ENCODE measurements at regions not wholly inside any gene's neighbourhood (a gene's known extent, or its start where the extent isn't known, plus 50 kb on each side); places are given as distances from the start of the nearest gene placed in this dataset.

DNA sequence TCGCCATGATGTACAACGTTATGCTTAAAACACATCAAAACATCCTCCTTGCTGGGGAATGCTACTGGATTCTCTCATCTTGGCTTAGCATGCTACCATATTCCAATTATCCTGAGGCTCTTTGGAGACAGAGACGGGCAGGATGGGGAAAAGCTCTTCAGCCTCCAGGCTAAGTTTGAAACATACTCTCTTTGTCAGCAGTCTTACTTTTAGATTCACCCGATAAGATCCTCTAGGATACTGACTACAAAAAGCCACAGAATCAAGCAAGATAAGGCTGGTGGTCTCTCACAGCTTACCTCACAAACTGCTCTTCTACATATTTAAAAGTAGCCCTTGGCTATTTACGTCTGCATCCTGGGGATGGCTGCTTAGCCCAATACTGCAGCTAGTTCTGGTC, 72.8 kb upstream of the LRCH1 start:
- POLR2A ChIA-PET (ENCODE audit: unreplicated experiment): no interaction called here
- Histone ChIP-seq H3K14ac (replicated peaks; ENCODE audit: low read depth, low read length) (no peak overlapping the region), H2BK5ac (ENCODE audit: low read depth, low read length, poor library complexity, severe bottlenecking) (no peak overlapping the region), H4K8ac (ENCODE audit: low read depth in 2 of 2, low read length in 2 of 2) (no peak overlapping the region), H3K18ac (ENCODE audit: low read depth, low read length) (no peak overlapping the region), H3K9ac (ENCODE audit: low read depth, low read length) (no peak overlapping the region), H2BK20ac (ENCODE audit: low read depth, low read length) (no peak overlapping the region), H3K56ac (ENCODE audit: extremely low read depth, insufficient read depth, low read length) (no peak overlapping the region), H4K5ac (ENCODE audit: low read depth, low read length) (no peak overlapping the region), H3K4me1 (ENCODE audit: control insufficient read depth, insufficient read depth, low read length) (no peaks in the 10 kb centered on the region), H2AFZ (replicated peaks; ENCODE audit: low read length, poor library complexity) (no peak overlapping the region), H3K27ac (ENCODE audit: insufficient read depth, low read length) (no peak overlapping the region), H2AK5ac (ENCODE audit: low read depth, low read length) (no peak overlapping the region), H3K4me3 (ENCODE audit: insufficient read depth, low read depth, low read length) (no peak overlapping the region), H3K27me3 (ENCODE audit: control insufficient read depth, insufficient read depth, low read length) (no peaks in the 10 kb centered on the region; the same call in 1 of the 2 replicates), H3K36me3 (ENCODE audit: control insufficient read depth, insufficient read depth, low read length) (no peaks in the 10 kb centered on the region), H2AK9ac (replicated peaks; ENCODE audit: low read depth, low read length, poor library complexity) (no peak overlapping the region), H3K9me3 (ENCODE audit: control insufficient read depth, insufficient read depth, low read length) (peaks cover 14% of the 10 kb centered on the region), H3K4ac (ENCODE audit: low read depth, low read length) (no peak overlapping the region), H2BK15ac (ENCODE audit: low read depth, low read length) (no peak overlapping the region), H3K9me1 (ENCODE audit: insufficient read depth, low read length) (no peaks in the 10 kb centered on the region), H2BK120ac (ENCODE audit: low read depth, low read length) (no peak overlapping the region), H4K20me1 (ENCODE audit: insufficient read depth, low read length) (no peaks in the 10 kb centered on the region), H3K23ac (ENCODE audit: low read depth, low read length) (no peak overlapping the region), H3K79me1 (ENCODE audit: low read depth in 1 of 2, low read length in 2 of 2) (no peaks in the 10 kb centered on the region), H4K91ac (ENCODE audit: insufficient read depth, low read depth, low read length) (no peak overlapping the region), H3K4me2 (ENCODE audit: low read depth, low read length) (no peak overlapping the region)
- dilution Hi-C loops (cut with HindIII; ENCODE audit: low sequenced_read_pairs, unreplicated experiment): no loop called here
- 100% methylated on average over 1 of the region's 5 CpGs; no CpG with 5 or more reads in 1 of the 2 experiments for WGBS, 2 experiments (ENCODE audit: extremely low coverage in 2 of 2, insufficient read length in 1 of 2)
- CTCF ChIA-PET: no interaction called here
- intact Hi-C loops (cut with micrococcal nuclease): no loop called here
- in situ Hi-C loops (cut with MboI; ENCODE audit: low sequenced_read_pairs): no loop called here
- ATAC-seq (ENCODE audit: low read depth) (no peak), DNase-seq (no peak)
- BruUV-seq (replicated peaks): no TSS peak
- TF ChIP-seq CEBPB (IDR thresholded peaks at IDR 0.05; ENCODE audit: low read depth, low read length) (no peak), BHLHE40 (IDR thresholded peaks at IDR 0.05; ENCODE audit: low read depth, low read length) (no peak), NFE2L2 (IDR thresholded peaks at IDR 0.05; ENCODE audit: low read depth, low read length) (no peak), FOS (IDR thresholded peaks at IDR 0.05; ENCODE audit: low read depth, low read length) (no peak), MAFK (IDR thresholded peaks at IDR 0.05; ENCODE audit: low read depth, low read length) (no peak), SMC3 (IDR thresholded peaks at IDR 0.05; ENCODE audit: low read depth, low read length) (no peak), RFX5 (IDR thresholded peaks at IDR 0.05; ENCODE audit: low read depth, low read length) (no peak), CHD1 (IDR thresholded peaks at IDR 0.05; ENCODE audit: low read depth, low read length) (no peak), MAZ (IDR thresholded peaks at IDR 0.05; ENCODE audit: borderline replicate concordance, low read depth, low read length) (no peak), POLR2A (IDR thresholded peaks at IDR 0.05; ENCODE audit: low read depth, low read length) (no peak), MXI1 (IDR thresholded peaks at IDR 0.05; ENCODE audit: borderline replicate concordance, low read depth, low read length) (no peak), RCOR1 (IDR thresholded peaks at IDR 0.05; ENCODE audit: insufficient replicate concordance, low read length) (no peak), RAD21 (IDR thresholded peaks at IDR 0.05; ENCODE audit: low read length) (no peak)
- TF ChIP-seq, protein P1, sequence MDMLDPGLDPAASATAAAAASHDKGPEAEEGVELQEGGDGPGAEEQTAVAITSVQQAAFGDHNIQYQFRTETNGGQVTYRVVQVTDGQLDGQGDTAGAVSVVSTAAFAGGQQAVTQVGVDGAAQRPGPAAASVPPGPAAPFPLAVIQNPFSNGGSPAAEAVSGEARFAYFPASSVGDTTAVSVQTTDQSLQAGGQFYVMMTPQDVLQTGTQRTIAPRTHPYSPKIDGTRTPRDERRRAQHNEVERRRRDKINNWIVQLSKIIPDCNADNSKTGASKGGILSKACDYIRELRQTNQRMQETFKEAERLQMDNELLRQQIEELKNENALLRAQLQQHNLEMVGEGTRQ (IDR thresholded peaks at IDR 0.05; ENCODE audit: low read depth, low read length): no peak
- TF ChIP-seq, protein P2, sequence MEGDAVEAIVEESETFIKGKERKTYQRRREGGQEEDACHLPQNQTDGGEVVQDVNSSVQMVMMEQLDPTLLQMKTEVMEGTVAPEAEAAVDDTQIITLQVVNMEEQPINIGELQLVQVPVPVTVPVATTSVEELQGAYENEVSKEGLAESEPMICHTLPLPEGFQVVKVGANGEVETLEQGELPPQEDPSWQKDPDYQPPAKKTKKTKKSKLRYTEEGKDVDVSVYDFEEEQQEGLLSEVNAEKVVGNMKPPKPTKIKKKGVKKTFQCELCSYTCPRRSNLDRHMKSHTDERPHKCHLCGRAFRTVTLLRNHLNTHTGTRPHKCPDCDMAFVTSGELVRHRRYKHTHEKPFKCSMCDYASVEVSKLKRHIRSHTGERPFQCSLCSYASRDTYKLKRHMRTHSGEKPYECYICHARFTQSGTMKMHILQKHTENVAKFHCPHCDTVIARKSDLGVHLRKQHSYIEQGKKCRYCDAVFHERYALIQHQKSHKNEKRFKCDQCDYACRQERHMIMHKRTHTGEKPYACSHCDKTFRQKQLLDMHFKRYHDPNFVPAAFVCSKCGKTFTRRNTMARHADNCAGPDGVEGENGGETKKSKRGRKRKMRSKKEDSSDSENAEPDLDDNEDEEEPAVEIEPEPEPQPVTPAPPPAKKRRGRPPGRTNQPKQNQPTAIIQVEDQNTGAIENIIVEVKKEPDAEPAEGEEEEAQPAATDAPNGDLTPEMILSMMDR (conservative IDR thresholded peaks at IDR 0.05; ENCODE audit: low read depth, low read length): no peak
- TF ChIP-seq, protein P3, sequence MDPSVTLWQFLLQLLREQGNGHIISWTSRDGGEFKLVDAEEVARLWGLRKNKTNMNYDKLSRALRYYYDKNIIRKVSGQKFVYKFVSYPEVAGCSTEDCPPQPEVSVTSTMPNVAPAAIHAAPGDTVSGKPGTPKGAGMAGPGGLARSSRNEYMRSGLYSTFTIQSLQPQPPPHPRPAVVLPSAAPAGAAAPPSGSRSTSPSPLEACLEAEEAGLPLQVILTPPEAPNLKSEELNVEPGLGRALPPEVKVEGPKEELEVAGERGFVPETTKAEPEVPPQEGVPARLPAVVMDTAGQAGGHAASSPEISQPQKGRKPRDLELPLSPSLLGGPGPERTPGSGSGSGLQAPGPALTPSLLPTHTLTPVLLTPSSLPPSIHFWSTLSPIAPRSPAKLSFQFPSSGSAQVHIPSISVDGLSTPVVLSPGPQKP (IDR thresholded peaks at IDR 0.05; ENCODE audit: borderline replicate concordance, low read depth, low read length): no peak
